Medulla oblongata (tissue), 1 donor: ENCODE measurements at regions not wholly inside any gene's neighbourhood (a gene's known extent, or its start where the extent isn't known, plus 50 kb on each side); places are given as distances from the start of the nearest gene placed in this dataset.

Experiments used
- DNase-seq: peaks from one replicate; pipeline ENCODE4 v3.0.0-alpha.2; 2015; ENCODE audit errors: extremely low spot score

GRCh38 chr17:77306790-77307478 lies 166.2 kb downstream of the SEC14L1 start:
- no peak for DNase-seq

- no peak for DNase-seq
Observed at GRCh38 chr17:77307479-77308198, 166.9 kb downstream of the SEC14L1 start.

DNA sequence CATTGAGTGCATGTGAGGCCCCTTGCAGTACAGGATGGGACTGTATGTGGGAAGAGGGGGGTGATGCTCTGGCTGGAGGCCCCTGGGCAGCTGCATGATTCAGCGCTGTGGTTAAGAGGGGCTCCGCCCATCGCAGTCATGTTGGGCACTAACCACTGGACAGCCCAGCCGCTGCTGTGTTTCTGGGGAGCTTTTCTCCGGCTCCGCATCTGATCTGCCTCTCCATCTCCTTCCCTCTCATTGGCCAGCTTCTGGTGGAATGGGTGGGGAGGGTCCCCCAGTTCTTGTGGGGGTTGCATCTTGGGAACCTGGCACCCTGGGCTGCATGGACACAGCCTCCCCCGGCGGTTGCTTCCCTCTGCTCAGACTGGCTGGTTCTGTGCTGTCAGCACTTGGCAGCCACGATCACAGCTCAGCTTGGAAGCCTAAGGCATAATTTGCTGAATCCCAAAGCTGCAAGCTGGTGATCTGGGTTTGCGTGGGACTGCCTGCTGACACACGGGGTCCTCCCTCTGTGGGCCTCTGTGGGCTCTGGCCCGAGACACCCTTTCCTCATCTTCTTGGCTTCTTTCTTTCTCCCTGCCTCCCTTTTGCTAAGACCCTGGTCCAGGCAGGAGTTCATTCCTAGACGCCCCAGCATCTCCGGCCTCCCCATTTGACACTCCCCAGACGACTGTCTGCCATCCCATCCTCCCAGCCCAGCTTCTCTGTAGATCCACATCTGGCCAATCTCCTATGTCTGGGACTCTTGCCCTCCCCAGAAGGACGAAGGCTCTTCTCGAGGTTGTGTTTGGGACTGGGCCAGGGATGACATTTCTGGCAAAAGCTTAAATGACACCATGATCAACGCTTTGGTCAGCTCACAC lies 168.3 kb downstream of the SEC14L1 start:
- DNase-seq: no peak

DNA sequence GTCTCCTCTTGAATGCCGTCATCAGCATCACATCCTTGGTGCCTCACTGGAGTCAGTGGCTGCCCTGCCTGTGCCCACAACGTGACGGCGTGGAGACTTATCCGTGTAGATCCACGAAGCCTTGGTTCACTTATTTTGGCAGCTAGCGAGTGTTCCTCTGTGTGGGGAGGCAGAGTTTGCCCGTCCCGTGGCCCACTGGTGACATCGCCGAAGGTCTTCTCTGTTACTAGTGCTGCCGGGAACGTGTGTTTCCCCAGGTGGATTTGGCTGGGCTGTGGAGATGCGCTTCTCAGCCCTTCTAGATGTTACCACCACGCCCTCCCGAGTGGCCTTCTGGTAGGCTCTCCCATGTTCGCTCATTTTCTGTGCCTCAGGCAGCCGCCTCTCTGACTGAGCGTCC lies 169.6 kb downstream of the SEC14L1 start:
- DNase-seq: no peak

DNA sequence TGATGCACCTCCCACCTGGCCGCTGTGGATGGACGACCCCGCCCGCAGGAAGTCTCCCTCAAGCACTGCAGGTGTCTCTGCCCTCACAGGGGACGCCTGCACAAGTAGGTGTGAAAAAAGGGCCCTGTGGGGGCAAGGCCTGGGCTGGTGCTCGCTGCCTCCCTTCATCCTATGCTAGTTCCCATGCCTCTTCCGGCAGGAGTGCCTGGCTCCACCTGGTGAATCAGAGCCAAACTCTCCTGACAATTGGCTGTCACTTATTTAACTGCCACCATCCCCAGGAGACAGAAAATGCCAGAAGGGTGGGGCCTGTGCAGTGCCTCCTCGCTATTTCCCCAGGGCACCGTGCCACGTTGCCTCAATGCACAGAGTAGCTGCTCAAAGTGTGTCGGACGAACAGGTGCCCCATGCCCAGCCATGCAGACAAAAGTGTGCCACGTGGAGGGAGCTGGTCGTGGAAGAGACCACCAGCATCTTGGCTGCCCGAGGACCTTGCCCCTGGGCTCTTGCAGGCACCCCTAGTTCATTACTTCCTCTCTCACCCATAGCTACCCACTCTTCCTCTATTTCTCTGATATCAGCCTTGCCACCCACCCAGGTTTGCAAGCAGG lies 170.7 kb downstream of the SEC14L1 start:
- no peak for DNase-seq

- no peak for DNase-seq
Observed at GRCh38 chr17:77312061-77312701, 171.4 kb downstream of the SEC14L1 start.

- peak; percentile 73 for DNase-seq
Observed at GRCh38 chr17:77312786-77313599, 172.2 kb downstream of the SEC14L1 start.

DNA sequence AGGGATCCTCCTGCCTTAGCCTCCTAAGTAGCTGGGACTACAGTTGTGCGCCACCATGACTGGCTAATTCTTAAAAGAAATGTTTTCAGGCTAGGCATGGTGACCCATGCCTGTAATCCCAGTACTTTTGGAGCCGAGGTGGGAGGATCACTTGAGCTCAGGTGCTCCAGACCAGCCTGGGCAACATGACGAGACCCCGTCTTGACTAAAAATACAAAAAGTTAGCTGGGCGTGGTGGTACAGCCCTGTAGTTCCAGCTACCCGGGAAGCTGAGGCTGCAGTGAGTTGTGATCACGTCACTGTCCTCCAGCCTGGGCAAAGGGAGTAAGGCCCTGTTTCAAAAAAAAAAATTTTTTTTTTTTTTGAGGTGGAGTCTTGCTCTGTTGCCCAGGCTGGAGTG lies 173.1 kb downstream of the SEC14L1 start:
- DNase-seq: no peak

GRCh38 chr17:77314601-77315000 lies 173.8 kb downstream of the SEC14L1 start:
- no peak for DNase-seq

DNA sequence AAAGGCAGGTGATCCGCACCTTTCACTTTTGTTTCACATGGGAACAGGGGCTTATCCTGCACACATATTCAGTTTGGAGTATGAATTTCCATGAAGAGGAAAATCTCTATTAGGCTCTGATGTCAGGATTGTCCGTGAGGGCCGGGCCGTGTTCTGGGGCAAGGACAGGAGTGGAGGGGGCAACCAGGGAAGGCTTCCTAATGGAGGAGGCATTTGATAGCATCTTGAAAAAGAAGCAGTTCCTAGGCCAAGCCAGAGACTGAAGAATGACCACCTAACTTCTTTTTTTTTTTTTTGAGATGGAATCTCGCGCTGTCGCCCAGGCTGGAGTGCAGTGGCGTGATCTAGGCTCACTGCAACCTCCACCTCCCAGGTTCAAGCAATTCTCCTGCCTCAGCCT lies 174.2 kb downstream of the SEC14L1 start:
- no peak for DNase-seq

GRCh38 chr17:77315551-77316190 lies 174.9 kb downstream of the SEC14L1 start:
- no peak for DNase-seq

GRCh38 chr17:77316191-77316641 lies 175.4 kb downstream of the SEC14L1 start:
- peak; percentile 42 for DNase-seq

DNA sequence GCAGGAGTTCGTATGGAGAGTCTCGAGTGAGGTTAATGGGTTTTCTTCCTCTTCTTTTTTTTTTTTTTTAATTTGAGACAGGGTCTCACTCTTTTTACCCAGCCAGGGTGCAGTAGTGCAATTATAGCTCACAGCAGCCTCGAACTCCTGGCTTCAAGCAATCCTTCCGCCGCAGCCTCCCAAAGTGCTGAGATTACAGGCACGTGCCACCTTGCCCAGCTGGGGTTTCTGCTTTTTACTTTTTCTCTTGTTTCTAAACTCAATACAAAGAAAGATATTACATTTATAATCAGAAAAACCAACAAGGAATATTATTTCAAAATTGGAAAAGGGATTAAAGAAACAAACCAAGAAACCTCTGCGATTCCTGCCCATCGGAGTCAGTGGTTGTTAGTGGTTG lies 175.9 kb downstream of the SEC14L1 start:
- no peak for DNase-seq

DNA sequence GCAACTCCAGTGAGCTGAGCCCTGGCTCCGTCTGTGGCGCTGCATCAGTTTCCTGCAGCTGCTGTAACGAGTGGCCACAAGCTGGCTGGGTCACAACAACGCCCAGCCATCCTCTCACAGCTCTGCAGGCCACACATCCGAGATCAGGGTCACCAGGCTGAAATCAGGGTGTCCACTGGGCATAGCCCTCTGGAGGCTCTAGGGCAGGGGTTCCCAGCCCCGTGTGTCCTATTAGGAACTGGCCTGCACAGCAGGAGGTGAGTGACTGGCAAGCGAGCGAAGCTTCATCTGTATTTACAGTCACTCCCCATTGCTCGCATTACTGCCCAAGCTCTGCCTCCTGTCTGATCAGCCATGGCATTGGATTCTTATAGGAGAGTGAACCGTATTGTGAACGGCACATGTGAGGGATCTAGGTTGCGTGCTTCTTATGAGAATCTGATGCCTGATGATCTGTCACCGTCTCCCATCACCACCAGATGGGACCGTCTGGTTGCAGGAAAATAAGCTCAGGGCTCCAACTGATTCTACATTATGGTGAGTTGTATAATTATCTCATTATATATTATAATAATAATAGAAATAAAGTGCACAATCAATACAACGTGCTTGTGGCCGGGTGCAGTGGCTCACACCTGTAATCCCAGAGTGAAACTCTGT lies 176.5 kb downstream of the SEC14L1 start:
- DNase-seq: no peak

DNA sequence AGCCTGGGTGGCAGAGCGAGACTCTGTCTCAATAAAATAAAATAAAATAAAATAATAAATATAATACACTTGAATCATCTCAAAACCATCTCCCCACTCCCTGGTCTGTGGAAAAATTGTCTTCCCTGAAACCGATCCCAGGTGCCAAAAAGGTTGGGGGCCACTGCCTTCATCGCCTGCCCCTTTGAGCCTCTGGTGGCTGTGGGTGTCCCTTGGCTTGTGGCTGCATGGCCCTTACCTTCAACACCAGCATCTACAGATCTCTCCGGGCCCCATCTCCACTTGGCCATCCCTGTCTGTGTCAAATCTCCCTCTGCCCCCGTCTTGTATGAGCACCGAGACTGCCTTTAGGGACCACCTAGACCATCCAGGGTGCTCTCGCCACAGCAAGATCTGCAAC lies 177.3 kb downstream of the SEC14L1 start:
- DNase-seq: no peak

- DNase-seq: no peak
Observed at GRCh38 chr17:77318491-77319210, 177.9 kb downstream of the SEC14L1 start.

GRCh38 chr17:77319211-77320043 lies 178.7 kb downstream of the SEC14L1 start:
- peak; percentile 45 for DNase-seq

- DNase-seq: no peak
Observed at GRCh38 chr17:77320044-77320440, 179.3 kb downstream of the SEC14L1 start.
